ENCODE measurements at regions not wholly inside any gene's neighbourhood (a gene's known extent, or its start where the extent isn't known, plus 50 kb on each side); places are given as distances from the start of the nearest gene placed in this dataset.

DNA sequence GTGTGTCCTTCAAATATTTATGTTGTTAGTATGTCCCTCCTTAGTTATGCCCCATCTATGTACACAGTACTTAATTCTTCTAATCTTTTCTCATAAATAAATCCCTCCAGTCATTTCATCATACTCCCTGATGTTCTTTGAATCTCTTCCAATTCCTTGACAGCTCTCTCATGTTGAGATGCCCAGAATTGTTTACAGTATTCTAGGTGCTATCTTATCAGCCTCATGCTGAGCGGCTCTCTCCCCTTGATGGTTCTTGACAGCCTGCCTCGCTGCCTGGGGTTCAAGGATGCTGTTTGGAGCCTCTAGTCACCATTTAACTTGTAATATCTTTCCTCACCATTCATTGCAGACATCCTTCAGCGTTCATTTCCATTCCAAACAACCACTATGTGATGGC is 799.2 kb downstream of the BRINP1 start:
- Mint-ChIP-seq H3K27ac (no peak overlapping the region), H3K27me3 (ENCODE audit: insufficient read depth, low read depth, poor library complexity) (no peaks in the 10 kb centered on the region), H3K4me1 (peaks cover 4% of the 10 kb centered on the region; the same call in 2 of the 3 replicates), H3K36me3 (ENCODE audit: low read depth) (no peaks in the 10 kb centered on the region), H3K9me3 (no peaks in the 10 kb centered on the region), H3K4me3 (no peak overlapping the region)
- Histone ChIP-seq H2AFZ (no peak overlapping the region), H3K4me2 (no peak overlapping the region), H3K36me3 (ENCODE audit: insufficient read depth) (no peaks in the 10 kb centered on the region), H3K4me1 (ENCODE audit: insufficient read depth) (no peaks in the 10 kb centered on the region), H3F3A (replicated peaks; ENCODE audit: low read depth) (no peaks in the 10 kb centered on the region), H3K79me2 (replicated peaks; ENCODE audit: insufficient read depth) (no peaks in the 10 kb centered on the region), H4K20me1 (replicated peaks; ENCODE audit: insufficient read depth) (no peaks in the 10 kb centered on the region), H3K27ac (ENCODE audit: low read depth) (no peak overlapping the region), H3K27me3 (ENCODE audit: insufficient read depth) (no peaks in the 10 kb centered on the region), H3K4me3 (no peak overlapping the region), H3K9me2 (ENCODE audit: insufficient read depth) (no peaks in the 10 kb centered on the region)
- DNase-seq (ENCODE audit: low spot score): no peak
- ATAC-seq: no peak
- TF ChIP-seq, protein P1, sequence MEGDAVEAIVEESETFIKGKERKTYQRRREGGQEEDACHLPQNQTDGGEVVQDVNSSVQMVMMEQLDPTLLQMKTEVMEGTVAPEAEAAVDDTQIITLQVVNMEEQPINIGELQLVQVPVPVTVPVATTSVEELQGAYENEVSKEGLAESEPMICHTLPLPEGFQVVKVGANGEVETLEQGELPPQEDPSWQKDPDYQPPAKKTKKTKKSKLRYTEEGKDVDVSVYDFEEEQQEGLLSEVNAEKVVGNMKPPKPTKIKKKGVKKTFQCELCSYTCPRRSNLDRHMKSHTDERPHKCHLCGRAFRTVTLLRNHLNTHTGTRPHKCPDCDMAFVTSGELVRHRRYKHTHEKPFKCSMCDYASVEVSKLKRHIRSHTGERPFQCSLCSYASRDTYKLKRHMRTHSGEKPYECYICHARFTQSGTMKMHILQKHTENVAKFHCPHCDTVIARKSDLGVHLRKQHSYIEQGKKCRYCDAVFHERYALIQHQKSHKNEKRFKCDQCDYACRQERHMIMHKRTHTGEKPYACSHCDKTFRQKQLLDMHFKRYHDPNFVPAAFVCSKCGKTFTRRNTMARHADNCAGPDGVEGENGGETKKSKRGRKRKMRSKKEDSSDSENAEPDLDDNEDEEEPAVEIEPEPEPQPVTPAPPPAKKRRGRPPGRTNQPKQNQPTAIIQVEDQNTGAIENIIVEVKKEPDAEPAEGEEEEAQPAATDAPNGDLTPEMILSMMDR (conservative IDR thresholded peaks at IDR 0.05; ENCODE audit: low read depth in 2 of 2): no peak
- TF ChIP-seq ZNF331 (CRISPR knock-in tag; IDR thresholded peaks at IDR 0.05; ENCODE audit: low read depth) (no peak), POLR2AphosphoS5 (IDR thresholded peaks at IDR 0.05; ENCODE audit: low read depth) (no peak), JUNB (IDR thresholded peaks at IDR 0.05; ENCODE audit: unreplicated experiment) (no peak), ZNF114 (CRISPR knock-in tag; IDR thresholded peaks at IDR 0.05) (no peak), EZH2 (IDR thresholded peaks at IDR 0.05; ENCODE audit: low read depth, unreplicated experiment) (no peak), STAT1 (IDR thresholded peaks at IDR 0.05; ENCODE audit: unreplicated experiment) (no peak)

DNA sequence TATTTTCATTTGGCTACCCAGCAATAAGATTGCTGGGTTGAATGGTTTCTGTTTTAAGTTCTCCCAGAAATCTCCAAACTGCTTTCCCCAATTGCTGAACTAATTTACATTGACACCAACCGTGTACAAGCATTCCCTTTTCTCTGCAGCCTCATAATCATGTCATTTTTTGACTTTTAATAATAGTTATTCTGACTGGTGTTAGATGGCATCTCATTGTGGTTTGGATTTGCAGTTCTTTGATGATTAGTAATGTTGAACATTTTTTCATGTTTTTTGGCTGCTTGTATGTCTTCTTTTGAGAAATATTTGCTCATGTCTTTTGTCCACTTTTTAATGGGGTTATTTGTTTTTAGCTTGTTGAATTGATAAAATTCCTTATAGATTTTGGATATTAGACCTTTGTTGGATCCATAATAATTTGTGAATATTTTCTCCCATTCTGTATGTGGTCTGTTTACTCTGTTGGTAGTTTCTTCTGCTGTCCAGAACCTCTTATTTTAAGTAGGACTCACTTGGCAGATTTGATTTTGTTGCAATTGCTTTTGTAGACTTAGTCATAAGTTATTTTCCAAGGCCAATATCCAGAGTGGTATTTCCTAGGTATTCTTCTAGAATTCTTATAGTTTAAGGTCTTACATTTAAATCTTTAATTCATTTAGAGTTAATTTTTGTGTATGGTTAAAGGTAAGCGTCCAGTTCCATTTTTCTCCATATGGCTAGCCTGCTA is 793.7 kb downstream of the BRINP1 start:
- H3K4me2 ChIP-seq: no peak overlapping the region
- H3K27ac Mint-ChIP-seq: no peak overlapping the region
- H3K27me3 Mint-ChIP-seq (ENCODE audit: insufficient read depth, low read depth, poor library complexity): no peaks in the 10 kb centered on the region
- H3K27ac ChIP-seq (ENCODE audit: low read depth): no peak overlapping the region
- no peaks in the 10 kb centered on the region for H3K4me1 Mint-ChIP-seq
- peaks cover 4% of the 10 kb centered on the region; the same call in 2 of the 3 replicates for H3K36me3 Mint-ChIP-seq (ENCODE audit: low read depth)
- DNase-seq (ENCODE audit: low spot score) (no peak), ATAC-seq (no peak)
- H3K79me2 ChIP-seq (replicated peaks; ENCODE audit: insufficient read depth): no peaks in the 10 kb centered on the region
- H3K27me3 ChIP-seq (ENCODE audit: insufficient read depth): no peaks in the 10 kb centered on the region
- peaks cover 22% of the 10 kb centered on the region for H3K9me3 Mint-ChIP-seq
- H4K20me1 ChIP-seq (replicated peaks; ENCODE audit: insufficient read depth): no peaks in the 10 kb centered on the region
- H3K36me3 ChIP-seq (ENCODE audit: insufficient read depth): no peaks in the 10 kb centered on the region
- no peak overlapping the region for H3K4me3 ChIP-seq
- no peaks in the 10 kb centered on the region for H3K9me2 ChIP-seq (ENCODE audit: insufficient read depth)
- H3K4me3 Mint-ChIP-seq: no peak overlapping the region
- no peaks in the 10 kb centered on the region for H3F3A ChIP-seq (replicated peaks; ENCODE audit: low read depth)
- H2AFZ ChIP-seq: no peak overlapping the region
- H3K4me1 ChIP-seq (ENCODE audit: insufficient read depth): no peaks in the 10 kb centered on the region
- TF ChIP-seq EZH2 (IDR thresholded peaks at IDR 0.05; ENCODE audit: low read depth, unreplicated experiment): no peak
- no peak for TF ChIP-seq POLR2AphosphoS5 (IDR thresholded peaks at IDR 0.05; ENCODE audit: low read depth)
- TF ChIP-seq CREB1 (CRISPR knock-in tag; IDR thresholded peaks at IDR 0.05; ENCODE audit: low read depth): no peak
- TF ChIP-seq ZNF331 (CRISPR knock-in tag; IDR thresholded peaks at IDR 0.05; ENCODE audit: low read depth): no peak
- TF ChIP-seq NANOG (IDR thresholded peaks at IDR 0.05; ENCODE audit: borderline replicate concordance): no peak
- TF ChIP-seq, protein P2, sequence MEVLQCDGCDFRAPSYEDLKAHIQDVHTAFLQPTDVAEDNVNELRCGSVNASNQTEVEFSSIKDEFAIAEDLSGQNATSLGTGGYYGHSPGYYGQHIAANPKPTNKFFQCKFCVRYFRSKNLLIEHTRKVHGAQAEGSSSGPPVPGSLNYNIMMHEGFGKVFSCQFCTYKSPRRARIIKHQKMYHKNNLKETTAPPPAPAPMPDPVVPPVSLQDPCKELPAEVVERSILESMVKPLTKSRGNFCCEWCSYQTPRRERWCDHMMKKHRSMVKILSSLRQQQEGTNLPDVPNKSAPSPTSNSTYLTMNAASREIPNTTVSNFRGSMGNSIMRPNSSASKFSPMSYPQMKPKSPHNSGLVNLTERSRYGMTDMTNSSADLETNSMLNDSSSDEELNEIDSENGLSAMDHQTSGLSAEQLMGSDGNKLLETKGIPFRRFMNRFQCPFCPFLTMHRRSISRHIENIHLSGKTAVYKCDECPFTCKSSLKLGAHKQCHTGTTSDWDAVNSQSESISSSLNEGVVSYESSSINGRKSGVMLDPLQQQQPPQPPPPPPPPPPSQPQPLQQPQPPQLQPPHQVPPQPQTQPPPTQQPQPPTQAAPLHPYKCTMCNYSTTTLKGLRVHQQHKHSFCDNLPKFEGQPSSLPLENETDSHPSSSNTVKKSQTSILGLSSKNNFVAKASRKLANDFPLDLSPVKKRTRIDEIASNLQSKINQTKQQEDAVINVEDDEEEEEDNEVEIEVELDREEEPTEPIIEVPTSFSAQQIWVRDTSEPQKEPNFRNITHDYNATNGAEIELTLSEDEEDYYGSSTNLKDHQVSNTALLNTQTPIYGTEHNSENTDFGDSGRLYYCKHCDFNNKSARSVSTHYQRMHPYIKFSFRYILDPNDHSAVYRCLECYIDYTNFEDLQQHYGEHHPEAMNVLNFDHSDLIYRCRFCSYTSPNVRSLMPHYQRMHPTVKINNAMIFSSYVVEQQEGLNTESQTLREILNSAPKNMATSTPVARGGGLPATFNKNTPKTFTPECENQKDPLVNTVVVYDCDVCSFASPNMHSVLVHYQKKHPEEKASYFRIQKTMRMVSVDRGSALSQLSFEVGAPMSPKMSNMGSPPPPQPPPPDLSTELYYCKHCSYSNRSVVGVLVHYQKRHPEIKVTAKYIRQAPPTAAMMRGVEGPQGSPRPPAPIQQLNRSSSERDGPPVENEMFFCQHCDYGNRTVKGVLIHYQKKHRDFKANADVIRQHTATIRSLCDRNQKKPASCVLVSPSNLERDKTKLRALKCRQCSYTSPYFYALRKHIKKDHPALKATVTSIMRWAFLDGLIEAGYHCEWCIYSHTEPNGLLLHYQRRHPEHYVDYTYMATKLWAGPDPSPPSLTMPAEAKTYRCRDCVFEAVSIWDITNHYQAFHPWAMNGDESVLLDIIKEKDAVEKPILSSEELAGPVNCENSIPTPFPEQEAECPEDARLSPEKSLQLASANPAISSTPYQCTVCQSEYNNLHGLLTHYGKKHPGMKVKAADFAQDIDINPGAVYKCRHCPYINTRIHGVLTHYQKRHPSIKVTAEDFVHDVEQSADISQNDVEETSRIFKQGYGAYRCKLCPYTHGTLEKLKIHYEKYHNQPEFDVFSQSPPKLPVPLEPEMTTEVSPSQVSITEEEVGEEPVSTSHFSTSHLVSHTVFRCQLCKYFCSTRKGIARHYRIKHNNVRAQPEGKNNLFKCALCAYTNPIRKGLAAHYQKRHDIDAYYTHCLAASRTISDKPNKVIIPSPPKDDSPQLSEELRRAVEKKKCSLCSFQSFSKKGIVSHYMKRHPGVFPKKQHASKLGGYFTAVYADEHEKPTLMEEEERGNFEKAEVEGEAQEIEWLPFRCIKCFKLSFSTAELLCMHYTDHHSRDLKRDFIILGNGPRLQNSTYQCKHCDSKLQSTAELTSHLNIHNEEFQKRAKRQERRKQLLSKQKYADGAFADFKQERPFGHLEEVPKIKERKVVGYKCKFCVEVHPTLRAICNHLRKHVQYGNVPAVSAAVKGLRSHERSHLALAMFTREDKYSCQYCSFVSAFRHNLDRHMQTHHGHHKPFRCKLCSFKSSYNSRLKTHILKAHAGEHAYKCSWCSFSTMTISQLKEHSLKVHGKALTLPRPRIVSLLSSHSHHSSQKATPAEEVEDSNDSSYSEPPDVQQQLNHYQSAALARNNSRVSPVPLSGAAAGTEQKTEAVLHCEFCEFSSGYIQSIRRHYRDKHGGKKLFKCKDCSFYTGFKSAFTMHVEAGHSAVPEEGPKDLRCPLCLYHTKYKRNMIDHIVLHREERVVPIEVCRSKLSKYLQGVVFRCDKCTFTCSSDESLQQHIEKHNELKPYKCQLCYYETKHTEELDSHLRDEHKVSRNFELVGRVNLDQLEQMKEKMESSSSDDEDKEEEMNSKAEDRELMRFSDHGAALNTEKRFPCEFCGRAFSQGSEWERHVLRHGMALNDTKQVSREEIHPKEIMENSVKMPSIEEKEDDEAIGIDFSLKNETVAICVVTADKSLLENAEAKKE (CRISPR knock-in tag; IDR thresholded peaks at IDR 0.05): no peak
- TF ChIP-seq, protein P3, sequence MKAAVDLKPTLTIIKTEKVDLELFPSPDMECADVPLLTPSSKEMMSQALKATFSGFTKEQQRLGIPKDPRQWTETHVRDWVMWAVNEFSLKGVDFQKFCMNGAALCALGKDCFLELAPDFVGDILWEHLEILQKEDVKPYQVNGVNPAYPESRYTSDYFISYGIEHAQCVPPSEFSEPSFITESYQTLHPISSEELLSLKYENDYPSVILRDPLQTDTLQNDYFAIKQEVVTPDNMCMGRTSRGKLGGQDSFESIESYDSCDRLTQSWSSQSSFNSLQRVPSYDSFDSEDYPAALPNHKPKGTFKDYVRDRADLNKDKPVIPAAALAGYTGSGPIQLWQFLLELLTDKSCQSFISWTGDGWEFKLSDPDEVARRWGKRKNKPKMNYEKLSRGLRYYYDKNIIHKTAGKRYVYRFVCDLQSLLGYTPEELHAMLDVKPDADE (IDR thresholded peaks at IDR 0.05): no peak
- no peak for TF ChIP-seq EZH2phosphoT487 (IDR thresholded peaks at IDR 0.05; ENCODE audit: unreplicated experiment)

All from GM23338 (cell line).